PC-3 (cell line): ENCODE measurements at regions not wholly inside any gene's neighbourhood (a gene's known extent, or its start where the extent isn't known, plus 50 kb on each side); places are given as distances from the start of the nearest gene placed in this dataset.

ENCODE experiments used
- ATAC-seq: fragments of 200-7000 bp; cut with Tn5 transposase; 2 replicates; pipeline ENCODE4 v1.9.1; 2020; ENCODE audit warnings: mild to moderate bottlenecking, moderate library complexity
- BruUV-seq: library from RNA; stranded (reverse); fragments of 400-500 nt; replicated peaks from 2 replicates; lab custom pipeline; 2021; lab: Mats Ljungman, UMichigan
- CTCF ChIA-PET: fragments of 300-600 bp; sonication (Branson Sonifier 250); formaldehyde crosslinking; loops from one replicate; lab custom pipeline; 2022; ENCODE audit warnings: antibody characterized with exemption; lab: Charles Lee
- POLR2A ChIA-PET: fragments of 300-600 bp; sonication (Branson Sonifier 250); formaldehyde crosslinking; loops from one replicate; lab custom pipeline; 2022; ENCODE audit warnings: antibody characterized with exemption; ENCODE audit not compliant: unreplicated experiment; lab: Charles Lee
- DNase-seq: peaks from one replicate; pipeline ENCODE4 v3.0.0-alpha.2; 2015
- H2AFZ ChIP-seq: fragments of 300-600 bp; sonication (generic); 2 replicates; pipeline ENCODE4 v1.6.0; 2016; ENCODE audit warnings: antibody characterized with exemption, low read length
- H3F3A ChIP-seq: fragments of 300-600 bp; sonication (generic); one replicate; pipeline ENCODE4 v1.6.0; 2017; ENCODE audit warnings: antibody characterized with exemption, low read length, control low read depth, mild to moderate bottlenecking; ENCODE audit not compliant: unreplicated experiment
- H3K27ac ChIP-seq: fragments of 300-600 bp; sonication (generic); 2 replicates; pipeline ENCODE4 v1.5.1; 2016; ENCODE audit warnings: mild to moderate bottlenecking, low read length
- H3K27me3 ChIP-seq: fragments of 300-600 bp; sonication (generic); 2 replicates; pipeline ENCODE4 v1.6.1; 2016; ENCODE audit warnings: low read length, mixed read lengths
- H3K36me3 ChIP-seq: fragments of 300-600 bp; sonication (generic); 2 replicates; pipeline ENCODE4 v1.6.1; 2016; ENCODE audit warnings: low read depth, mixed run types, low read length, mixed read lengths
- H3K4me1 ChIP-seq: fragments of 300-600 bp; sonication (generic); 2 replicates; pipeline ENCODE4 v1.5.1; 2016; ENCODE audit warnings: low read length; ENCODE audit not compliant: insufficient read depth
- H3K4me2 ChIP-seq: fragments of 300-600 bp; sonication (generic); 2 replicates; pipeline ENCODE4 v1.6.0; 2016; ENCODE audit warnings: low read length
- H3K4me3 ChIP-seq: fragments of 300-600 bp; sonication (generic); 2 replicates; pipeline ENCODE4 v1.5.1; 2016; ENCODE audit warnings: mild to moderate bottlenecking, low read length, mixed read lengths
- H3K79me2 ChIP-seq: fragments of 300-600 bp; sonication (generic); 2 replicates; pipeline ENCODE4 v1.6.1; 2017; ENCODE audit warnings: low read length, mixed read lengths
- H3K9ac ChIP-seq: fragments of 300-600 bp; sonication (generic); 2 replicates; pipeline ENCODE4 v1.6.0; 2016; ENCODE audit warnings: mild to moderate bottlenecking, low read length
- H3K9me2 ChIP-seq: fragments of 300-600 bp; sonication (generic); replicated peaks from 2 replicates; pipeline ENCODE4 v1.6.1; 2016; ENCODE audit warnings: mixed run types, low read length, mixed read lengths
- H3K9me3 ChIP-seq: fragments of 300-600 bp; sonication (generic); 2 replicates; pipeline ENCODE4 v1.6.1; 2016; ENCODE audit warnings: low read length, mixed read lengths
- H4K20me1 ChIP-seq: fragments of 300-600 bp; sonication (generic); 2 replicates; pipeline ENCODE4 v1.6.1; 2016; ENCODE audit warnings: low read length, mixed read lengths
- CTCF ChIP-seq: fragments of 300-600 bp; sonication (generic); conservative IDR thresholded peaks from 2 replicates; pipeline ENCODE4 v1.5.1; 2017; ENCODE audit warnings: antibody characterized with exemption, low read depth, mild to moderate bottlenecking, low read length
- EZH2 ChIP-seq: fragments of 300-600 bp; sonication (generic); IDR thresholded peaks from one replicate; pipeline ENCODE4 v1.6.1; 2017; ENCODE audit warnings: antibody characterized with exemption, mild to moderate bottlenecking, low read length; ENCODE audit not compliant: unreplicated experiment
- EZH2phosphoT487 ChIP-seq: fragments of 300-600 bp; sonication (generic); IDR thresholded peaks from 2 replicates; pipeline ENCODE4 v1.6.1; 2018; ENCODE audit warnings: mild to moderate bottlenecking, antibody characterized with exemption, low read length, borderline replicate concordance
- intact Hi-C: fragments of 100-400 bp; cut with micrococcal nuclease; formaldehyde crosslinking; loops from 2 replicates; pipeline ENCODE4 v1.9.0; 2023

- no peaks in the 10 kb centered on the region for H3K9me3 ChIP-seq
- no peak for DNase-seq
- no peak for TF ChIP-seq CTCF
- TF ChIP-seq EZH2 = no peak
- H3K36me3 ChIP-seq = no peaks in the 10 kb centered on the region
- H3F3A ChIP-seq = no peaks in the 10 kb centered on the region
- intact Hi-C loops = no loop called here
- no TSS peak for BruUV-seq
- no peak overlapping the region for H3K4me3 ChIP-seq
- H3K9ac ChIP-seq = no peak overlapping the region
- H3K27me3 ChIP-seq = no peaks in the 10 kb centered on the region
- no peak overlapping the region for H3K27ac ChIP-seq
- CTCF ChIA-PET = no interaction called here
- POLR2A ChIA-PET = no interaction called here
- no peak for ATAC-seq
- H3K79me2 ChIP-seq = no peaks in the 10 kb centered on the region
- no peak overlapping the region for H3K4me2 ChIP-seq
- no peaks in the 10 kb centered on the region for H4K20me1 ChIP-seq
- H3K4me1 ChIP-seq = no peaks in the 10 kb centered on the region
- H3K9me2 ChIP-seq = no peaks in the 10 kb centered on the region
- no peak overlapping the region for H2AFZ ChIP-seq
These were observed 111.9 kb downstream of the INHBA start for GRCh38 chr7:41590986-41591385.

- H3K27ac ChIP-seq = no peak overlapping the region
- no peaks in the 10 kb centered on the region for H3K27me3 ChIP-seq
- no peak overlapping the region for H3K4me2 ChIP-seq
- ATAC-seq (no peak), DNase-seq (no peak)
- no peaks in the 10 kb centered on the region for H3K36me3 ChIP-seq
- no peaks in the 10 kb centered on the region for H3K79me2 ChIP-seq
- no peaks in the 10 kb centered on the region for H3K9me3 ChIP-seq
- H3K9me2 ChIP-seq = no peaks in the 10 kb centered on the region
- H2AFZ ChIP-seq = no peak overlapping the region
- no peak for TF ChIP-seq CTCF
- POLR2A ChIA-PET = no interaction called here
- no peaks in the 10 kb centered on the region for H3F3A ChIP-seq
- BruUV-seq = no TSS peak
- no peaks in the 10 kb centered on the region for H3K4me1 ChIP-seq
- H4K20me1 ChIP-seq = no peaks in the 10 kb centered on the region
- intact Hi-C loops = no loop called here
- no peak overlapping the region for H3K9ac ChIP-seq
- CTCF ChIA-PET = no interaction called here
- H3K4me3 ChIP-seq = no peak overlapping the region
These were observed 114.5 kb downstream of the INHBA start for GRCh38 chr7:41588341-41588740.

GRCh38 chr7:41586931-41587640, 115.8 kb downstream of the INHBA start:
- POLR2A ChIA-PET = no interaction called here

More at GRCh38 chr7:41586931-41587640, 115.8 kb downstream of the INHBA start:
- no peaks in the 10 kb centered on the region for H3K4me1 ChIP-seq
- no peak for ATAC-seq
- no peak overlapping the region for H3K9ac ChIP-seq
- H3K27ac ChIP-seq = no peak overlapping the region
- BruUV-seq = no TSS peak
- H3K9me3 ChIP-seq = no peaks in the 10 kb centered on the region
- no peaks in the 10 kb centered on the region for H3K9me2 ChIP-seq
- H4K20me1 ChIP-seq = no peaks in the 10 kb centered on the region
- no peaks in the 10 kb centered on the region for H3K79me2 ChIP-seq
- TF ChIP-seq EZH2phosphoT487 (no peak), CTCF (no peak), EZH2 (no peak)
- DNase-seq = no peak
- H3K27me3 ChIP-seq = no peaks in the 10 kb centered on the region
- no peaks in the 10 kb centered on the region for H3K36me3 ChIP-seq
- CTCF ChIA-PET = no interaction called here
- no peak overlapping the region for H3K4me2 ChIP-seq
- intact Hi-C loops = no loop called here
- H2AFZ ChIP-seq = no peak overlapping the region
- H3K4me3 ChIP-seq = no peak overlapping the region
- H3F3A ChIP-seq = no peaks in the 10 kb centered on the region
